HG02678 (cell line): ENCODE measurements at regions not wholly inside any gene's neighbourhood (a gene's known extent, or its start where the extent isn't known, plus 50 kb on each side); places are given as distances from the start of the nearest gene placed in this dataset.
"Not testable (repeated sequence)": the region's sequence is repeated elsewhere in the genome, so short reads cannot be mapped to it uniquely, and the experiment has no call there.

ENCODE experiments used
- ATAC-seq: cut with Tn5 transposase; IDR thresholded peaks from one replicate; pipeline ENCODE4 v1.9.1; 2021; ENCODE audit warnings: mild to moderate bottlenecking, moderate library complexity; ENCODE audit not compliant: unreplicated experiment

GRCh38 chr2:117341690-117342089, 472.8 kb upstream of the DDX18 start:
- no peak for ATAC-seq

- ATAC-seq = no peak
Measured at GRCh38 chr2:117342415-117342814, 472.1 kb upstream of the DDX18 start.

- ATAC-seq = no peak
Measured at GRCh38 chr2:117349687-117350086, 464.8 kb upstream of the DDX18 start.

- ATAC-seq = no peak
Measured at GRCh38 chr2:117351396-117351795, 463.1 kb upstream of the DDX18 start.

GRCh38 chr2:117359266-117359914, 455.1 kb upstream of the DDX18 start:
- no peak for ATAC-seq

GRCh38 chr2:117360586-117360985, 453.9 kb upstream of the DDX18 start:
- no peak for ATAC-seq

GRCh38 chr2:117378653-117379052, 435.8 kb upstream of the DDX18 start:
- peak; percentile 83 for ATAC-seq

GRCh38 chr2:117379928-117380327, 434.6 kb upstream of the DDX18 start:
- ATAC-seq = no peak

GRCh38 chr2:117383997-117384396, 430.5 kb upstream of the DDX18 start:
- ATAC-seq = not testable (repeated sequence)

- ATAC-seq = no peak
Measured at GRCh38 chr2:117396161-117396560, 418.3 kb upstream of the DDX18 start.

- ATAC-seq = no peak
Measured at GRCh38 chr2:117401582-117401981, 412.9 kb upstream of the DDX18 start.

GRCh38 chr2:117406443-117406842, 408.0 kb upstream of the DDX18 start:
- no peak for ATAC-seq

- ATAC-seq = no peak
Measured at GRCh38 chr2:117407746-117408145, 406.7 kb upstream of the DDX18 start.

- no peak for ATAC-seq
Measured at GRCh38 chr2:117409443-117409842, 405.0 kb upstream of the DDX18 start.

- no peak for ATAC-seq
Measured at GRCh38 chr2:117411983-117412382, 402.5 kb upstream of the DDX18 start.

GRCh38 chr2:117432746-117433145, 381.7 kb upstream of the DDX18 start:
- ATAC-seq = no peak

GRCh38 chr2:117436697-117437096, 377.8 kb upstream of the DDX18 start:
- ATAC-seq = no peak

GRCh38 chr2:117470311-117471095, 344.0 kb upstream of the DDX18 start:
- ATAC-seq = no peak

GRCh38 chr2:117481608-117482007, 332.9 kb upstream of the DDX18 start:
- ATAC-seq = no peak

GRCh38 chr2:117485588-117485987, 328.9 kb upstream of the DDX18 start:
- no peak for ATAC-seq

- ATAC-seq = no peak
Measured at GRCh38 chr2:117486081-117486480, 328.4 kb upstream of the DDX18 start.

GRCh38 chr2:117492209-117492851, 322.2 kb upstream of the DDX18 start:
- no peak for ATAC-seq
